Kidney tubule cell (primary cell): ENCODE measurements at regions not wholly inside any gene's neighbourhood (a gene's known extent, or its start where the extent isn't known, plus 50 kb on each side); places are given as distances from the start of the nearest gene placed in this dataset.
"Not testable (repeated sequence)": the region's sequence is repeated elsewhere in the genome, so short reads cannot be mapped to it uniquely, and the experiment has no call there.

Source experiments
- DNase-seq: peaks from one replicate; pipeline ENCODE4 v3.0.0-alpha.2; 2018; ENCODE audit warnings: low spot score

DNA sequence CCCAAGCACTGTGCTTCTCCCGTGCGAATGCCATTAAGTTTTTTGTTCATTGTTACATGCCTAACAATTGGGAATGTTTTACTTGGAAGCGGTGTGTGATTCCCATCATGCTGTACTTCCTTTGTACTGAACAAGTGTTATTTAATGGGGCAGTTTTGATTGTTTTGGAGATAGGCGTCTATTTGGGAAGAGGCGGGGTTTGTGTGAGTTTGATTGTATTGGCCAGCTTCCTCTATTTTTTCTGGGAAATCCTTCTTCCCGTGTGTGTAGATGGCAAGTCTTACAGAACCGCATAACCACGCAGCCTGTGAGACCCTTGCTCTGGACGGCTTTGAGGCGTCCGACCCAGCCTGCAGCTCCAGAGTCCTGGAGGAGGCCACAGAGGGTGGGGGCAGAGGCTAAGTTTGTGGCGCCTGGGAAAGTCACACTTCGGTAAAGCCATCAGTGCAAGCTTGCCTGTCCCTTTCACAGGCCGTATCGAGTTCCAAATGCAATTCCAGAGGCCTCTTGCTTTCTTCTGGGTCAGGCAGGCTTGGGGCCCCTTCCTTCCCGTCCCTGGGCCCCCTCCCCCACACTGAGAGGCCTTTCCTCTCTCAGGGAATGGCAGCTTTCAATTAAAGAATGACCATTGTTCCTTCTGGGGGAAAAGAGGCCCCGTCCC is 210.3 kb downstream of the TOMM20 start:
- DNase-seq: no peak

DNA sequence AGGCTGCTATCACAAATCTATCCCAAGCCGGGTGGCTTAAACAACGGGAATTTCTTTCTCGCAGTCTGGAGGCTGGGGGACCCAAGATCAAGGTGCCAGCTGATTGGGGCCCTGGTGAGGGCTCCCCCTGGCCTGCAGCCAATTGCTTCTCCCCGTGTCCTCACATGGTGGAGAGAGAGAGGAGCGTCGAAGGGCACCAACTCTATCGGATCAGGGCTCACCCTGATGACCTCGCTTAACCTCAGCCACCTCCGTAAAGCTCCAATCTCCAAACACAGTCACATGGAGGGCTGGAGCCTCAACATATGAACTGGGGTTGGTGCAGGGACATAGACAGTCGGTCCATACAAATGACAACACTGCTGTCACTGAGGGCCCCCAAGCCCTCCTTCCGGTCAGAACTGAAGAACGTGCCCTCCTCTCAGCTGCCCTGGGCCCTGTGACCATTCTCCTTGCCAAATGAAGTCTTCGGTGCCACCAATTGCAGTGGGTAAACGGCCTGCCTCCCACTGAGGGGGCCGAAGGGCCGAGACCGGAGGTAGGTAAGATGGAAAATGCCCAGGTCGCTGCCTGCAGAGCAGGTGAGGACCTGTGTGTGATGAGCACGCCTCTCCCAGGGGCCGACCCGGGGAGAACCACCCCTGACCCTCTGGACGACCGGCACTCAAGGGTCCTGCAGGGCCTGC is 211.0 kb downstream of the TOMM20 start:
- no peak for DNase-seq

DNA sequence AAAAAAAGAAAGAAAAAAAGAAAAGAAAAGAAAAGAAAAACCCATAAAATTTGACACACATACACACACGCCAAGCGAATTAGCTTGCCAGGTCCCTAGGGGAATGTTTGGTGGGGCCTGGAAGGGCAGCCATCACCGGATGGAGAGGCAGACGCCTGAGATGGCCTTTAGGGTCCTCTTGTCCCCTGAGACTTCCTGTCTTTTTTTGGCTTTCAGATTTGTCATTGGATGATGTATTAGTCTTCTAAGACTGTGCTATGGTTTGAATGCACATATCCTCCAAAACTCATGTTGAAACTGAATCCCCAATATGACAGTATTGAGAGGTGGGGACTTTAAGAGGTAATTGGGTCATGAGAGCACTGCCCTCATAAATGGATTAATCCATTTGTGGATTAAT is 211.8 kb downstream of the TOMM20 start:
- no peak for DNase-seq

DNA sequence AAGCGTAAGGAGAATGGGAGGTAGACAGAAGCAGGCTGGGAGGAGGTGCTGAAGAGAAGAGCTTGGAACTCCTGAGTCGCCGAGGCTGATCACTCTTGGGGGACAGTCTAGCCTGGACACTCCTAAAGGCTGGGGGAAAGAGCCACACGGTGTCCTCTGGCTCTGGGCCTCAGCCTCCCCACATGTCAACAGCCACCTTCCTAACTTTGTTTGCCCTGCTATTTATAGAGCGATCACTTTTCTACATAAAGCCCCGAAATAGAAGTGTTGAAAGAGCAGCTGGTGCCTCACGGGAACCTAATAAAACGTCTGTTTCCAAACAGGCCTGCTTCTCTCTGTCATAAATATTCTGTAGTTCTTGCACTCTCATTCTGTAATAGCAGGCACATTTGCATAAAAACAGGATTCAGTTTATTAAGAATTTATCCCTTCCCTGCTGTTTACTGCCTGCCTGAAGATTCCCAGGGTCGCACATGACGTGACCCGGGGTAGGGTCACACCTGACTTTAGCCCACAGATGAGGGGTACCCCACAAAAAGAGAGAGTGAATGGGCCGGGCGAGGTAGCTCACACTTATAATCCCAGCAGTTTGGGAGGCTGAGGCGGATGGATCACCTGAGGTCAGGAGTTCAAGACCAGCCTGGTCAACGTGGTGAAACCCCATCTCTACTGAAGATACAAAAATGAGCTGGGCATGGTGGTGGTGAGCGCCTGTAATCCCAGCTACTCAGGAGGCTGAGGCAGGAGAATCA is 212.5 kb downstream of the TOMM20 start:
- no peak for DNase-seq

DNA sequence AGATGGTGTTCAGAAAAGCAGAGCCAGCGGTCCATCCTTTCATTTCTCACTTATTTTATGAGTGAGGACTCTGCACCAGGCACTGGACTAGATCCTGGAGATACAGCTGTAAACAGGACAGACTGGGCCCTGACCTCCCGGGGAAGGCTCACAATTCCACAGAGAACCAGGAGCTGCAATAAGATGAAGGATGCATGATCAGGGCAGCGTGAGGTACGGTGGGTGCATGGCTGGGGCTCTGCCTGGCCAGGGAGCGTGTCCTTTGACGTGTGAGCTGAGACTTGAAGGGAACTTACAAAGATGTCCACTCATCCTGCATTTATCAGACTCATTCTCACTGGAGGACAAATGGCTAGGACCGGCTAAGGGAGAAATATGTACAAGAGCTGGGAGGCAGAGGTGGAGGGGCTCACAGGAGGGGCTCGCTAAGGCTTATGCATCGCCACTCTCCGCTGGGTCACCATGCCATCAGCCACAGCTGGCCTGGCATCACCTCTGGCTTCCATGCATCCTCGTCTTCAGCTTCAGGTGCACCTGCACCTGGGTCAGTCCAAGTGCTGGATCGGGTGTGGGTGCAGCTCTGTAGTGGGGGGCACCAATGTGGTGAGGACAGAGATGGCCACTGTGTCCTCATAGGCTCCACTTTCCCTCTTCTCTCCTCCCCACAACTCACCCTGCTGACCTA is 213.9 kb downstream of the TOMM20 start:
- DNase-seq: no peak

DNA sequence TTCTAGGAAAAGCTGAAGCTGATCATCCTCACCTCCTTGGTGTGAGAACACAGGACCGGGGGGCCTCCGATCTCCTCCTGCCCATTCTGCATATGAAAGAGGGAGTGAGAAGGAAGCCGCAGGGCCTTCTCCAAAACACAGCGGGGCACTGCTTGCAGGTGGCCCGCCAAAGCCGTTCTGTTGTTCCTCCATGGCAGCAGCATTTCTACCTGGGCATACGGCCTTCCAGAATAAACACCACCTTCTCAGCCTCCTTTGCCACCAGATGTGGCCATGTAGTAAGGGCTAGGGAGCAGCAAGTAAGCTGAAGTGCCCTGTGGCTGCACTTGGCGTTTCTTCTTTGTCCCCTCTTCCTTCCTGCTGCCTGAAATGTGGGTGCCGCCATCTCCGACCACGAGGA is 214.9 kb downstream of the TOMM20 start:
- DNase-seq: no peak

DNA sequence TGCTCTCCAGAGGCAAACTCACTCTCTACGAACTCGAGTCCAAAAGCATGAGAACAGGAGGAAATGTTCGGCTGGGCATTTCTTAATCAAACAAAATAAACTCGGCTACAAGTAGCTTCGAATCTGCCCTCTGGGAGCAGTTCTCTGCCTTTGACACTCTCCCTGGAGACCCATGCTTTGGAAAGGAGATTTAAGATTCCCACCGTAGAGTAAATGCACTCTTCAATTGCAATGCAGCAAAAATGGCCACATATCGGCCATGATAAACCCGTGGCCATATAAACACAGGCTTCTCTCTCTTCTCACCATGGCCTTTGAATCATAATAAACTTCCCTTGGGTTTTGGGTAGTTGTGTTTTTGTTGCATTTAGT is 215.4 kb downstream of the TOMM20 start:
- no peak for DNase-seq

DNA sequence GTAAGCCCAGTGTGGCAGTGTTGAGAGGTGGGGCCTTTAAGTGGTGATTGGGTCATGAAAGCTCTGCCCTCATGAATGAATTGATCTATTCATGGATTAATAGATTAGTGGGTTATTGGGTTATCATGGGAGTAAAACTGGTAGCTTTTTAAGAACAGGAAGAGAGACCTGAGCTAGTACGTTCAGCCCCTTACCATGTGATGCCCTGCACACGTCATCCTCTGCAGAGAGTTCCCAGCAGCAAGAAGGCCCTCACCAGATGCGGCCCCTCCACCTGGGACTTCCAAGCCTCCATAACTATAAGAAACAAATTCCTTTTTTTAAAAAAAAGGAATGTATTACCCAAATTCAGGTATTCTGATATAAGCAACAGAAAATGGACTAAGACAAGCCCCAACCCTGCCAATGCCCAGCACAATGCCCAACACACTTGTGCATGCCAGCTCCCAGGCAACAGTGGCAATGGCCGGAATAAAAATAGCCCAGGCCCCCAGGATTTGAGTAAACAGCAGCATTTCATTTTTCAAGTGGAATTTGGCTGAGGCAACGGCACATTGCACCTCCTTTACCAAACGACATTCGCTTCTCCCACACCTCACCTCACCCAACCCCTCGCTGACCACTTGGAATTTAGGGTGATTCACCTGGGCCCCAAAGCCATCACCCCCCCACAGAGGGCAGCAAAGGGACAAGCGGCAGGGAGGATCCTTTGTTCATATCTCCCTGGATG is 215.9 kb downstream of the TOMM20 start:
- DNase-seq: peak; percentile 74

DNA sequence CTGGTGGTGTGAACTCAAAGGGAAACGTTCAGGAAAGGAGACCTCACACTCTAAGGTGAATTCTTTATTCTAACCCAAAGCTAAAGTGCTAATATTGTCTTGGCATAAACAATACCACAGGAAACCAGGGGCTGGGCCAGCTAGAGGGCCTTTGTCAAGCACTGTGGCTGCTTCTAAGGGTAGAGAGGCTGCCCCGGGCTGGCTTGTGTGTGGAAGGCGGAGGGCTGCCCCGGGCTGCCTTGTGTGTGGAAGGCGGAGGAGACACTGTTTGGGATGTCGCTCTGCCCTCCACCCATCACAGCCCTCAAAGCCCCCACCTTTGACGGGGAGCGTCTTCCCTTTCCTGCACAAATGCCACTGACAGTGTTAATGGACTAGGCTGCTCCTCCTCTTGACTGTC is 216.8 kb downstream of the TOMM20 start:
- DNase-seq: no peak

DNA sequence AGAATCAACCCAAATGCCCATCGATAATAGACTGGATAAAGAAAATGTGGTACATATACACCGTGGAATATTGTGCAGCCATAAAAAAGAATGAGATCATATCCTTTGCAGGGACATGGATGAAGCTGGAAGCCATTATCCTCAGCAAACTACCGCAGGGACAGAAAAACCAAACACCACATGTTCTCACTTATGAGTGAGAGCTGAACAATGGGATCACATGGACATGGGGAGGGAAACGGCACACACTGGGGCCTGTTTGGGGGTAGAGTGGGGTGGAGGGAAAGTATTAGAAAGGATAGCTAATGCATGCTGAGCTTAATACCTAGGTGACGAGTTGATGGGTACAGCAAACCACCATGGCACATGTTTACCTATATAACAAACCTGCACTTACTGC is 217.5 kb downstream of the TOMM20 start:
- not testable (repeated sequence) for DNase-seq

DNA sequence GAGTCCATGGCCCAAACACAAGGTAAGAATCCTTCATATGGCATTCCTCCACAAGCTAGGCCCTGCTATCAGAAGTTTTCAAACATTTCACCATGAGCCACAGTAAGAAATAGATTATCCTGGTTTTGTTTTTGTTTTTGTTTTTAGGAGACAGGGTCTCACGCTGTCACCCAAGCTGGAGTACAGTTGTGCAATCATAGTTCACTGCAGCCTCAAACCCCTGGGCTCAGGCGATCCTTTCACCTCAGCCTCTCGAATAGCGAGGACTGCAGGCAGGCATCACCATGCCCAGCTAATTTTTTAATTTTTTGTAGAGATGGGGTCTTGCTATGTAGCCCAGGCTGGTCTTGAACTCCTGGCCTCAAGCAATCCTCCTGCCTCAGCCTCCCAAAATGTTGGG is 218.8 kb downstream of the TOMM20 start:
- no peak for DNase-seq

DNA sequence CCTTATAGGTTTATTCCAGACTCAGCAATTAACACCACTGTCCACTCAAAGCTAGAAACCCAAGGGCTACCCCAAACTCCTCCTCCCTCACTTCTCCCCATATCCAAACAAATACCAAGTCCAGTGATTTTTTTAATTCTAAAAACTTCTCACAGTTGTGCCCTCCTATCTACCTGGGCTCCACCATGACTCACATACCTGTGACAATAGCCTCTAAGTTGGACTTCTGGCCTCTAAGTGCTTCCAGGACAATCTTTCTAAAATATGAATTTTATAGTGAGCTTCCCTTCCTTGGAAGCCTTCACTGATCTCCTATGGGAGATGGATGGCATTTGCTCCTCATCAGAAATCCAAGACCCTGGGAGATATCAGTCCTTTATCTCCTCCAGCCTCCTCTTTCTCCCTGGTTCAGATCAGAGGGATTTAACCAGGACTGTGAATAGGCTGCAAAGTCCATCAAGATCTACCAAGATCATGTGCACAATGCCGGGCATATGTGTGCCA is 219.3 kb downstream of the TOMM20 start:
- DNase-seq: no peak

DNA sequence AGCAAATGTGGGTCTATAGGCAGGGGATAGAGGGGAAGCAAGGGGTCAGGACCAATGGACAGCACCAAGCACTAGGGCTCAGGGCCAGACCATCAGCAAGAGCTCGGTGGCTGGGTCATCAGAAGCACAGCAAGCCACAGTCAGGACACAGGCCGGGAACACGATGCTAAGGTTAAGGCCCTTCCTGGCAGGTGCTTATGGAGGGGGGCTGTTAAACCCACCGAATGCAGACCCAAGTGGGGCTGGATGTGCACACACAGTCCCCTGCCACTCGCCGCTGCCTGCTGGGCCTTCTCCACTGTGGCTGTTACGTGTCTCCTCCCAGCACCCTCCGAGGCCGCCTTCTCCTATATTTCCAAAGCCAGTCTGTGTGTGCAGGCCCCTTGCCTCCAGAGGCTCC is 220.1 kb downstream of the TOMM20 start:
- DNase-seq: no peak

DNA sequence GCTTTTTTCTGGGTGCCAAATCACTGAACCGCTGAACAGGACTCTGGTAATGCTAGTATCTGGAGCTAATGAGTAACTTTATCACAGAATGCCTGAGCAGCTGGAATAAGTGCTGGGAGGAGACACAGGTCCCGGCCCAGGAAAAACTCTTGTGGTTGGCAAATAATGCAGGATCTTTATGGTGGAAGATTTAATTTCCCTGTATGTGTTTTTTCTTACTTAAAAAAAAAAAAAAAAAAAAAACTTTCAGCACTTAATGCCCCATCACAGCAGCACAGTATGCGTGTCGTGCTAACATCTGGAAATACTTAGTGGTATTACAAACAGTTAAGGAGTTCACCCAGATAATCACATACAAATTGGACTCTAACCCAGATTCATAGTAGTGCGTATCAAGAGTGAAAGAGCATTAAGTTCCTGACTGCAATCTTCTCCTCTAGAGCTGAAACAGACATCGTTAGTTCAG is 220.7 kb downstream of the TOMM20 start:
- DNase-seq: peak; percentile 82

DNA sequence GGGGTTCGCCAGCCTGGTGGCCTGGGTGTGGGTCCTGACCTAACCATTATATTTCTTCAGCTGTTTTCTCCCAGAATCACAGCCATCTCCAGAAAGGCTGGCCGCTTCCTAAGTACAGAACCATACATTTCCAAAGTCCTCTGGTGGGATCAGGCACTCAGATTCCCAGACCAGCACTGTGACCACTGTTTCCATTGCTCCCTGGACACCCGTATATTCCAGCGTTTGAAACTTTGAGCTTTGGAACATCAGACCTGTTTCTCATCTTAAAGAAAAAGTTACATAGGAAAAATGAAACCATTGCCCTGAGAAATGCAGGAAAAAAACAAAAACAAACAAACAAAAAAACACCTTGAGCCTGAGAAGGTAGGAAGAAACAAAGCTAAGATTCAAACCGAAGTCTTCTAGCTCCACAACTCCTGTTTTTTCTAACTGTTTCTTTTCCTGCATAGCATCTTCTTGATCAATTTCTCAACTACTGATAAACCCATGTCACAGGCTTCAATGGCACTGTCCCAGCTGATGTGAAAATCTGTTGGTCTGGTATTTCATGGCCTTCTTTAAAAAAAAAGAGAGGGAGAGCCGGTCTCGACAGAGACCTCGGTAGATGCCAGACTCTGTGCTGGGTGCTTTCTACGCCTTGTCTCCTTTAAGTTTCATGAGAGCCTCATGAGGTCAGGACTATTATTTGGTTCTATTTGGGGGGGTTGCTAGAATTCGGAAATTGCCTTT is 221.3 kb downstream of the TOMM20 start:
- DNase-seq: no peak

DNA sequence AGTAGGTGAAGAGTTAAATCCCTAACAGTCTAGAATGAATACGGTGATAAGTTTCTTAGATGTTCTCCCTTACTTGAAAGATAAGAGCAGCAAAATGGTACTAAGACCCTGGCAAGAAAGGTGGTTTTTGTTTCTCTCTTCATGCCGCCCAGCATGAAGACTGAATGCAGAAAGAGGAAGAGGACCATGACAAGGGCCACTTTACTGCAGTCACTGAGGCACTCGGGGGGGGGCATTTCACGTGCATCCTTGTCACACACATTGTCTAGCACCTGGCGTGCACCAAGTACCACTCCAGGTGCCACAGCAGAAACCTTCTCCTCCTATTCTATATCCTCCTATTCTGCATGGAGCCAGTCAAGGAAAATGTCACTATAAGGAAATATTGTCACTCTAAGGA is 222.0 kb downstream of the TOMM20 start:
- no peak for DNase-seq

DNA sequence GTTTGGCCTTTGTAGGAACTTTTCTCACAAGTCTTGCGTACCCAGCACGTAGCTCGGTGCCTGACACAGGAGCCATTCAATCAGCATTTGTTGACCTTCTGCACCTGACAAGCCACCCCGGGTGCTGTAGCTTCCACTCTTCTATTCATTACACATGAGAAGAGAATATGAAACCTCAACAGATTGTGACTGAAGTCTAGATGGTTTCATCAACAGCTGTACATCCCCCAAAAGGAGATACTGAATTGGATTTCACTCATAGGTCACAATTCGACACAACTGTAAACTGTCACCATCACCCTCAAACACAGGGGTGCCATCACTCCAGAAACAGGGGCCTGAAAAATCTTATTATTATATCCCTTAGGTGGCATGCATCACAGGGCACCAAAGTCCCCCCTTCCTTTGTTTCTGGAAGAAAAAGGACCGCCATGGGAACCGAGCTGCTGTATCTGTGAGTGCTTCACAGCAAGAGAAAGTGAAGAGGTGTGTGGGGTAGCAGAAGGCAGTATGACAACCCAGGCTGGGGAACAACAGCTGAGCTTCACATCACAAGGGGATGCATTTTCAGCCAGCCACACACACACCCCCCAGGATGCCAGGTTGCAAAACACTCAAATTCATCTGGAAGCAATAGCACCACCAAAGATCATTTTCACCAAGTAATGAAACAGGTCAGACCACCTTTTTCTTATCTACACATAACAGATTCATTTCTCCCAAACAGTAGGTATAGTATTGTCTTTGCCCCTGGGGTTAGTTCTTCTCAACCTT is 225.7 kb downstream of the TOMM20 start:
- no peak for DNase-seq

DNA sequence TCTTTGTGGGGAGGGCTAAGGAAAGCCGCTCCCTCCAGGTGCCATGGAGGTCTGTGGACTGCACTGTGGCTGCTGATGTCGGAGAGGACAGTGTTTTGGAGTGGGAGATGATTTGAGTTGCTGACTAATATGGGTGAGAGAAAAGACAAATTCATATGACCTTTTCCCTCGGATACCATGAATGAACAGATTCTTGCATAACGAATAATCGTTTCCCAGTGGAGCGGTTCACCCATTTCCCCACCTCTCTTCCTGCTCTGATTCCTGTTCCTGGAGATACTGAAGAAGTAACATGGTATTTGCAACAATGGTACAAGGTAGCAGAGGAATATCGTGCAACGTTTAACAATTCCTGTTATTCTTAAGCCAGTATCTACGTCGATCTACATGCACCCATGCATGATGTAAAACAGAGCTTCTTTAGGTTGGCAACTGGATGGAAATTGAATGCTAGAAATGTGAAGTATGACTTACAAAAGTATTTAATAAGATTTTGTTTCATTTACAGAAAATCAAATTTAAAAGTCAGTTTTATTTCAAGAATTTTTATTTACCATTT is 227.1 kb downstream of the TOMM20 start:
- DNase-seq: peak; percentile 63

DNA sequence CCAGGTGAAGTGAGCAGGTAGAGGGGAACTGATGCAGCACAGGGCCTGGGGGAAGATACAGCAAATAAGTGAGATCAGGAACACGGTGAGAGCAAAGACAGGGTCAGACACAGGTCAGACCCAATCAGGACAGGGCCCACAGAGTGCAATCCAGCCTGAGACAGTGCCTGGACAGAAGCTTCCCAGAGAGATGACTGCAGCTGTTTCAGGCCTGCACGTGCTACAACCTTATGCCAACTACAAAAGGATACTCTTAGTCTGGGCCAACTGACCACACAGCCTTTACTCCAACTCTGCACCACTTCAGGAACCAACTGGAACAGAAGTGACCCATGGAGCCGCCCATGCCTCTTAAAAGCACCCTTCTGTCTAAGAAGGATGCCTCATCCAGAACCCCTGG is 228.0 kb downstream of the TOMM20 start:
- no peak for DNase-seq

DNA sequence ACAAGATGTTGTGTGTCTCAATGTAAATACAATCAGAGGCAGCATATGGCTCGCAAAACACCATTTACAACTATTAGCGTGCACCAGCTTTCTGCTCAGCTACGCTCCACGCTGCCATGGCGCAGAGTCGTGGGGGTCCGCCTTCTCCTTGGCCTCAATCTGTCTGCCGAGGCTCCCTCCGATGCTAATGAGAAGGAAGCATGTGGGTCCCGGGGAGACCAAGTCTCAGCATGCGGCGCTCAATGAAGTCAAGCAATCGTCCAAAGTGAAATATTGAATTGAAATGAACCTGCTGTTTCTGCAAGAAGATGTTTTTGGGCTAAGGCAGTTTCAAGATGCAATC is 228.9 kb downstream of the TOMM20 start:
- no peak for DNase-seq
